IMR-90 (cell line): ENCODE measurements at regions not wholly inside any gene's neighbourhood (a gene's known extent, or its start where the extent isn't known, plus 50 kb on each side); places are given as distances from the start of the nearest gene placed in this dataset.

Experiments
- ATAC-seq: fragments of 200-7000 bp; cut with Tn5 transposase; 2 replicates; pipeline ENCODE4 v1.9.1; 2020; ENCODE audit warnings: low read depth, mild to moderate bottlenecking, moderate library complexity
- BruUV-seq: library from RNA; stranded (reverse); fragments of 400-500 nt; replicated peaks from 2 replicates; lab custom pipeline; 2021; lab: Mats Ljungman, UMichigan
- CTCF ChIA-PET: fragments of 300-600 bp; formaldehyde crosslinking; extraction: SDS; loops from one replicate; lab custom pipeline; 2021; ENCODE audit warnings: antibody characterized with exemption; lab: Yijun Ruan, JAX
- POLR2A ChIA-PET: fragments of 300-600 bp; sonication (Branson Sonifier 250); formaldehyde crosslinking; loops from one replicate; lab custom pipeline; 2022; ENCODE audit warnings: antibody characterized with exemption; ENCODE audit not compliant: unreplicated experiment; lab: Charles Lee
- DNase-seq: peaks from one replicate; pipeline ENCODE4 v3.0.0; 2013
- H2AFZ ChIP-seq: replicated peaks from 2 replicates; pipeline ENCODE3; 2013; ENCODE audit warnings: low read length, mild to moderate bottlenecking; ENCODE audit not compliant: poor library complexity
- H2AK5ac ChIP-seq: 2 replicates; pipeline ENCODE4 v1.6.1; 2013; ENCODE audit warnings: low read depth, low read length, inconsistent platforms
- H2AK9ac ChIP-seq: replicated peaks from 2 replicates; pipeline ENCODE3; 2013; ENCODE audit warnings: mild to moderate bottlenecking, low read depth, low read length, moderate library complexity; ENCODE audit not compliant: poor library complexity
- H2BK120ac ChIP-seq: 2 replicates; pipeline ENCODE4 v1.6.1; 2013; ENCODE audit warnings: low read depth, low read length, inconsistent platforms
- H2BK15ac ChIP-seq: 3 replicates; pipeline ENCODE4 v1.6.1; 2013; ENCODE audit warnings: low read depth, low read length, inconsistent platforms
- H2BK20ac ChIP-seq: 2 replicates; pipeline ENCODE4 v1.6.1; 2013; ENCODE audit warnings: low read depth, mild to moderate bottlenecking, inconsistent platforms, low read length, moderate library complexity
- H2BK5ac ChIP-seq: 2 replicates; pipeline ENCODE4 v1.6.1; 2013; ENCODE audit warnings: mild to moderate bottlenecking, low read depth, low read length, inconsistent platforms; ENCODE audit not compliant: poor library complexity, severe bottlenecking
- H3K14ac ChIP-seq: replicated peaks from 2 replicates; pipeline ENCODE4 v1.6.1; 2013; ENCODE audit warnings: low read depth, low read length, inconsistent platforms
- H3K18ac ChIP-seq: 2 replicates; pipeline ENCODE4 v1.6.1; 2013; ENCODE audit warnings: low read depth, low read length, control low read depth
- H3K23ac ChIP-seq: 2 replicates; pipeline ENCODE4 v1.6.1; 2013; ENCODE audit warnings: low read depth, low read length, inconsistent platforms
- H3K27ac ChIP-seq: 2 replicates; pipeline ENCODE4 v1.5.1; 2013; ENCODE audit warnings: mild to moderate bottlenecking, control low read depth, low read length; ENCODE audit not compliant: insufficient read depth
- H3K27me3 ChIP-seq: 2 replicates; pipeline ENCODE4 v1.6.1; 2013; ENCODE audit warnings: low read length; ENCODE audit not compliant: control insufficient read depth, insufficient read depth
- H3K36me3 ChIP-seq: 2 replicates; pipeline ENCODE4 v1.6.1; 2013; ENCODE audit warnings: low read length, mixed read lengths; ENCODE audit not compliant: control insufficient read depth, insufficient read depth
- H3K4ac ChIP-seq: 2 replicates; pipeline ENCODE4 v1.6.1; 2013; ENCODE audit warnings: low read depth, low read length, inconsistent platforms
- H3K4me1 ChIP-seq: 2 replicates; pipeline ENCODE4 v1.6.1; 2013; ENCODE audit warnings: low read length, mixed read lengths; ENCODE audit not compliant: control insufficient read depth, insufficient read depth
- H3K4me2 ChIP-seq: 2 replicates; pipeline ENCODE4 v1.6.1; 2013; ENCODE audit warnings: low read depth, mild to moderate bottlenecking, control low read depth, low read length, moderate library complexity
- H3K4me3 ChIP-seq: 2 replicates; pipeline ENCODE4 v1.5.1; 2013; ENCODE audit warnings: low read depth, mild to moderate bottlenecking, control low read depth, low read length, moderate library complexity; ENCODE audit not compliant: insufficient read depth
- H3K56ac ChIP-seq: 2 replicates; pipeline ENCODE4 v1.6.1; 2013; ENCODE audit warnings: low read length, inconsistent platforms; ENCODE audit not compliant: insufficient read depth; ENCODE audit errors: extremely low read depth
- H3K79me1 ChIP-seq, 2 experiments: 2 replicates each; pipeline ENCODE4 v1.6.1; 2013; ENCODE audit warnings: low read length in 2 of 2, inconsistent platforms in 1 of 2, low read depth in 1 of 2
- H3K9ac ChIP-seq: 2 replicates; pipeline ENCODE4 v1.6.1; 2013; ENCODE audit warnings: low read depth, low read length, control low read depth
- H3K9me1 ChIP-seq: 2 replicates; pipeline ENCODE4 v1.6.1; 2013; ENCODE audit warnings: low read length, inconsistent platforms; ENCODE audit not compliant: insufficient read depth
- H3K9me3 ChIP-seq: 2 replicates; pipeline ENCODE4 v1.6.1; 2013; ENCODE audit warnings: low read length; ENCODE audit not compliant: control insufficient read depth, insufficient read depth
- H4K20me1 ChIP-seq: 2 replicates; pipeline ENCODE4 v1.6.1; 2013; ENCODE audit warnings: low read length, inconsistent platforms; ENCODE audit not compliant: insufficient read depth
- H4K5ac ChIP-seq: 2 replicates; pipeline ENCODE4 v1.6.1; 2013; ENCODE audit warnings: mild to moderate bottlenecking, low read depth, low read length, control low read depth
- H4K8ac ChIP-seq, 2 experiments: 2 replicates each; pipeline ENCODE4 v1.6.1; 2013; ENCODE audit warnings: low read depth in 2 of 2, low read length in 2 of 2, control low read depth in 1 of 2, inconsistent platforms in 1 of 2
- H4K91ac ChIP-seq: 2 replicates; pipeline ENCODE4 v1.6.1; 2013; ENCODE audit warnings: low read depth, low read length, inconsistent platforms; ENCODE audit not compliant: insufficient read depth
- BHLHE40 ChIP-seq: fragments of 150-350 bp; IDR thresholded peaks from 2 replicates; pipeline ENCODE4 v1.6.1; 2016; ENCODE audit warnings: mild to moderate bottlenecking, low read depth, low read length
- CEBPB ChIP-seq: IDR thresholded peaks from 2 replicates; pipeline ENCODE4 v1.6.1; 2012; ENCODE audit warnings: low read depth, low read length, improper control_type of control experiment
- CHD1 ChIP-seq: IDR thresholded peaks from 2 replicates; pipeline ENCODE4 v1.6.1; 2012; ENCODE audit warnings: low read depth, low read length, improper control_type of control experiment
- CTCF ChIP-seq: conservative IDR thresholded peaks from 2 replicates; pipeline ENCODE4 v1.5.1; 2012; ENCODE audit warnings: mild to moderate bottlenecking, low read depth, low read length, improper control_type of control experiment
- ELK1 ChIP-seq: fragments of 150-350 bp; IDR thresholded peaks from 2 replicates; pipeline ENCODE4 v1.6.1; 2016; ENCODE audit warnings: low read depth, mild to moderate bottlenecking, low read length, moderate library complexity, borderline replicate concordance
- FOS ChIP-seq: fragments of 150-350 bp; IDR thresholded peaks from 2 replicates; pipeline ENCODE4 v1.6.1; 2016; ENCODE audit warnings: low read depth, low read length
- MAFK ChIP-seq: IDR thresholded peaks from 2 replicates; pipeline ENCODE4 v1.6.1; 2012; ENCODE audit warnings: low read depth, low read length, improper control_type of control experiment
- MAZ ChIP-seq: IDR thresholded peaks from 2 replicates; pipeline ENCODE4 v1.6.1; 2012; ENCODE audit warnings: low read depth, mild to moderate bottlenecking, low read length, improper control_type of control experiment, moderate library complexity, borderline replicate concordance
- MXI1 ChIP-seq: IDR thresholded peaks from 2 replicates; pipeline ENCODE4 v1.6.1; 2012; ENCODE audit warnings: low read depth, mild to moderate bottlenecking, low read length, moderate library complexity, borderline replicate concordance
- NFE2L2 ChIP-seq: fragments of 150-350 bp; IDR thresholded peaks from 2 replicates; pipeline ENCODE4 v1.6.1; 2016; ENCODE audit warnings: low read depth, mild to moderate bottlenecking, low read length
- POLR2A ChIP-seq: IDR thresholded peaks from 2 replicates; pipeline ENCODE4 v1.6.1; 2012; ENCODE audit warnings: mild to moderate bottlenecking, low read depth, low read length
- RAD21 ChIP-seq: IDR thresholded peaks from 2 replicates; pipeline ENCODE4 v1.6.1; 2012; ENCODE audit warnings: low read length, improper control_type of control experiment
- RCOR1 ChIP-seq: IDR thresholded peaks from 2 replicates; pipeline ENCODE4 v1.6.1; 2012; ENCODE audit warnings: mild to moderate bottlenecking, low read length, improper control_type of control experiment; ENCODE audit not compliant: insufficient replicate concordance
- RFX5 ChIP-seq: IDR thresholded peaks from 2 replicates; pipeline ENCODE4 v1.8.0; 2012; ENCODE audit warnings: low read depth, mild to moderate bottlenecking, low read length, moderate library complexity
- SMC3 ChIP-seq: fragments of 150-350 bp; IDR thresholded peaks from 2 replicates; pipeline ENCODE4 v1.6.1; 2016; ENCODE audit warnings: low read depth, mild to moderate bottlenecking, antibody characterized with exemption, low read length, moderate library complexity
- USF2 ChIP-seq: fragments of 150-350 bp; IDR thresholded peaks from 2 replicates; pipeline ENCODE4 v1.6.1; 2017; ENCODE audit warnings: mild to moderate bottlenecking, antibody characterized with exemption, low read length, low read depth
- WGBS, 2 experiments: methylation state at CpG; one replicate each; pipeline versions ENCODE4 v1.1.5 to v1.1.7; 2013; ENCODE audit warnings: missing lambda C conversion rate in 2 of 2; ENCODE audit not compliant: insufficient read length in 1 of 2; ENCODE audit errors: extremely low coverage in 2 of 2; 5-methylcytosine and 5-hydroxymethylcytosine counted together
- dilution Hi-C: fragments of 300-500 bp; cut with HindIII; formaldehyde crosslinking; loops from one replicate; pipeline ENCODE4 v1.14.3; 2018; ENCODE audit warnings: low sequenced_read_pairs; ENCODE audit not compliant: unreplicated experiment
- in situ Hi-C: fragments of 300-500 bp; cut with MboI; formaldehyde crosslinking; loops from 3 replicates; pipeline ENCODE4 v1.14.3; 2019; ENCODE audit warnings: low sequenced_read_pairs, inconsistent platforms, mixed read lengths
- intact Hi-C: fragments of 100-400 bp; cut with micrococcal nuclease; formaldehyde crosslinking; loops from 2 replicates; pipeline ENCODE4 v1.10.0; 2022

GRCh38 chr12:127820271-127820670 lies 446.7 kb upstream of the TMEM132C start:
- H2AFZ ChIP-seq = no peak overlapping the region
- H2AK5ac ChIP-seq = no peak overlapping the region
- DNase-seq = no peak
- H2AK9ac ChIP-seq = no peak overlapping the region
- H3K4me2 ChIP-seq = no peak overlapping the region
- H4K5ac ChIP-seq = no peak overlapping the region
- no peak overlapping the region for H3K23ac ChIP-seq
- no peak overlapping the region for H2BK20ac ChIP-seq
- H3K27me3 ChIP-seq = no peaks in the 10 kb centered on the region
- intact Hi-C loops = no loop called here
- TF ChIP-seq BHLHE40 = no peak
- TF ChIP-seq USF2 = no peak
- no peak for TF ChIP-seq RAD21
- no peak for TF ChIP-seq RCOR1
- no peak for TF ChIP-seq CHD1
- no peak for TF ChIP-seq MXI1
- no peak for TF ChIP-seq SMC3
- no peak for TF ChIP-seq RFX5
- TF ChIP-seq CEBPB = no peak
- no peak for TF ChIP-seq CTCF
- no peak for TF ChIP-seq FOS
- no peak for TF ChIP-seq POLR2A
- TF ChIP-seq MAFK = no peak
- TF ChIP-seq NFE2L2 = no peak
- TF ChIP-seq ELK1 = no peak
- no peak for TF ChIP-seq MAZ
- H3K14ac ChIP-seq = no peak overlapping the region
- H4K8ac ChIP-seq = no peak overlapping the region
- ChIA-PET POLR2A (no interaction called here), CTCF (no interaction called here)
- H3K79me1 ChIP-seq = no peaks in the 10 kb centered on the region
- no peak overlapping the region for H3K27ac ChIP-seq
- H2BK5ac ChIP-seq = no peak overlapping the region
- dilution Hi-C loops = no loop called here
- peaks cover 26% of the 10 kb centered on the region for H3K9me3 ChIP-seq
- H3K4me1 ChIP-seq = no peaks in the 10 kb centered on the region
- no peak overlapping the region for H3K4me3 ChIP-seq
- no peak overlapping the region for H3K4ac ChIP-seq
- H2BK15ac ChIP-seq = no peak overlapping the region
- no peak overlapping the region for H4K91ac ChIP-seq
- no peaks in the 10 kb centered on the region for H3K36me3 ChIP-seq
- no peak overlapping the region for H3K56ac ChIP-seq
- no peaks in the 10 kb centered on the region for H3K9me1 ChIP-seq
- ATAC-seq = no peak
- no peak overlapping the region for H2BK120ac ChIP-seq
- BruUV-seq = no TSS peak
- no peak overlapping the region for H3K18ac ChIP-seq
- in situ Hi-C loops = no loop called here
- no peaks in the 10 kb centered on the region for H4K20me1 ChIP-seq
- H3K9ac ChIP-seq = no peak overlapping the region
- no CpG with 5 or more reads among the region's 4 CpGs for WGBS, 2 experiments
